ENCODE measurements at regions not wholly inside any gene's neighbourhood (a gene's known extent, or its start where the extent isn't known, plus 50 kb on each side); places are given as distances from the start of the nearest gene placed in this dataset.

DNA sequence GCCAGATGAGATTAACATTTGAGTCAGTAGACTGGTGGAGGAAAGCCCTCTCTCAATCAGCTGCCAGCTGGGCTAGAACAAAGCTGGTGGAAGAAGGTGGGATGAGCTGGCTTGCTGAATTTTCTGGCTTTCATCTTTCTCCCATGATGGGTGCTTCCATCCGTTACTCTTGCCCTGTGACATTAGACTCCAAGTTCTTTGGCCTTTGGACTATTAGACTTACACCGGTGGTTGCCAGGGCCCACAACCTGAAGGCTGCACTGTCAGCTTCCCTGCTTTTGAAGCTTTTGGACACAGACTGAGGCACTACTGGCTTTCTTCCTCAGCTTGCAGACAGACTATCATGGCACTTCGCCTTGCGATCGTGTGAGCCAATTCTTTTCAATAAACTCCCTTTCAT is 642.7 kb downstream of the TAF11L14 start:
- TF ChIP-seq EZH2 (IDR thresholded peaks at IDR 0.05; ENCODE audit: low read length, missing control alignments) = no peak
- TF ChIP-seq, protein P1, sequence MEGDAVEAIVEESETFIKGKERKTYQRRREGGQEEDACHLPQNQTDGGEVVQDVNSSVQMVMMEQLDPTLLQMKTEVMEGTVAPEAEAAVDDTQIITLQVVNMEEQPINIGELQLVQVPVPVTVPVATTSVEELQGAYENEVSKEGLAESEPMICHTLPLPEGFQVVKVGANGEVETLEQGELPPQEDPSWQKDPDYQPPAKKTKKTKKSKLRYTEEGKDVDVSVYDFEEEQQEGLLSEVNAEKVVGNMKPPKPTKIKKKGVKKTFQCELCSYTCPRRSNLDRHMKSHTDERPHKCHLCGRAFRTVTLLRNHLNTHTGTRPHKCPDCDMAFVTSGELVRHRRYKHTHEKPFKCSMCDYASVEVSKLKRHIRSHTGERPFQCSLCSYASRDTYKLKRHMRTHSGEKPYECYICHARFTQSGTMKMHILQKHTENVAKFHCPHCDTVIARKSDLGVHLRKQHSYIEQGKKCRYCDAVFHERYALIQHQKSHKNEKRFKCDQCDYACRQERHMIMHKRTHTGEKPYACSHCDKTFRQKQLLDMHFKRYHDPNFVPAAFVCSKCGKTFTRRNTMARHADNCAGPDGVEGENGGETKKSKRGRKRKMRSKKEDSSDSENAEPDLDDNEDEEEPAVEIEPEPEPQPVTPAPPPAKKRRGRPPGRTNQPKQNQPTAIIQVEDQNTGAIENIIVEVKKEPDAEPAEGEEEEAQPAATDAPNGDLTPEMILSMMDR (conservative IDR thresholded peaks at IDR 0.05 in 1 of 2, IDR thresholded peaks at IDR 0.05 in 1 of 2; ENCODE audit: low read depth in 1 of 2, low read length in 2 of 2) = no peak

DNA sequence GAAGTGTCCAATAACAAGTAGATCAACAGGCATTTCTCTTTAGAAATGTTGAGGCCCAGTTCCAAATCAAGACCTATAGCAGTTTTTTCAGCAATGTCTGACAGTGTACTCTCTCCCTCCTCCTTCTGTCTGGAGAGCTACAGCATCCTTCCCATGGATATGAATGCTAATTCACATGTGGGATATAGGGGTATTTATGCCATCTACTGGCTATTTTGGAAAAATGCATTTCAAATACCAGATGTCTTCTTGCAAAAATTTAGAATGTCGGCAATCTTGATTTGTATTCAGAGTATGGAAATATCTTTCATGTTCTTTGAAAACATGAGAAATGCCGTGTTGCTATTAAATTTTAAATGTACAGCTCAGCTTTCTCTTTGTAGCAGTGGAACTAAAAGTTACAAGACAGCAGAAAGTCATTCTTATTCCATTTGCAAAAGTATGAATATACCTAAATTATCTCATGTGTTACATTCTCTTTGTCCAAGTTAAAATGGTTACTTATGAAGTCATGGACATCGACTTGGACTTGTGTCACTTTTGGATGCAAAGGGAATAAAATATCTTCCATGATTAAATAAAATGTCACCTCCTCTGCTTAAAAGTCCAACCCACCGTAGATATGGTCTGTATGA is 647.8 kb downstream of the TAF11L14 start:
- TF ChIP-seq EZH2 (IDR thresholded peaks at IDR 0.05; ENCODE audit: low read length, missing control alignments) = no peak
- TF ChIP-seq, protein P1 (conservative IDR thresholded peaks at IDR 0.05 in 1 of 2, IDR thresholded peaks at IDR 0.05 in 1 of 2; ENCODE audit: low read depth in 1 of 2, low read length in 2 of 2) = peak; percentile 40 to 56
- no peak overlapping the region for H3K27ac ChIP-seq (ENCODE audit: insufficient read depth, low read length)
- H4K20me1 ChIP-seq (ENCODE audit: control insufficient read depth, extremely low read depth, insufficient read depth, low read length) = no peaks in the 10 kb centered on the region
- peak; percentile 59 to 75 for DNase-seq (ENCODE audit: low read depth in 2 of 2)
- no peaks in the 10 kb centered on the region for H3K79me2 ChIP-seq (ENCODE audit: control insufficient read depth, insufficient read depth, low read length)
- no peaks in the 10 kb centered on the region for H3K36me3 ChIP-seq (ENCODE audit: control insufficient read depth, insufficient read depth, low read length)
- H3K4me1 ChIP-seq (ENCODE audit: control insufficient read depth, extremely low read depth, insufficient read depth, low read length) = no peaks in the 10 kb centered on the region
- H3K9me3 ChIP-seq (ENCODE audit: control insufficient read depth, insufficient read depth, low read depth, low read length) = no peaks in the 10 kb centered on the region
- no peaks in the 10 kb centered on the region for H3K27me3 ChIP-seq (ENCODE audit: control insufficient read depth, insufficient read depth, low read length)
- no peak overlapping the region for H3K9ac ChIP-seq (ENCODE audit: insufficient read depth, low read length)
- H2AFZ ChIP-seq (ENCODE audit: low read length) = no peak overlapping the region
- no peak overlapping the region for H3K4me3 ChIP-seq (replicated peaks in 1 of 4; ENCODE audit: control extremely low read depth in 1 of 4, insufficient read depth in 1 of 4, low read depth in 3 of 4, low read length in 4 of 4)
- H3K4me2 ChIP-seq (ENCODE audit: extremely low read depth, insufficient read depth, low read length) = no peak overlapping the region

More for the DNA sequence above, 642.7 kb downstream of the TAF11L14 start:
- no peak overlapping the region for H2AFZ ChIP-seq (ENCODE audit: low read length)
- H3K27ac ChIP-seq (ENCODE audit: insufficient read depth, low read length) = no peak overlapping the region
- no peaks in the 10 kb centered on the region for H4K20me1 ChIP-seq (ENCODE audit: control insufficient read depth, extremely low read depth, insufficient read depth, low read length)
- no peaks in the 10 kb centered on the region for H3K79me2 ChIP-seq (ENCODE audit: control insufficient read depth, insufficient read depth, low read length)
- H3K4me3 ChIP-seq (replicated peaks in 1 of 4; ENCODE audit: control extremely low read depth in 1 of 4, insufficient read depth in 1 of 4, low read depth in 3 of 4, low read length in 4 of 4) = no peak overlapping the region
- H3K9ac ChIP-seq (ENCODE audit: insufficient read depth, low read length) = no peak overlapping the region
- no peaks in the 10 kb centered on the region for H3K4me1 ChIP-seq (ENCODE audit: control insufficient read depth, extremely low read depth, insufficient read depth, low read length)
- no peak for DNase-seq (ENCODE audit: low read depth in 2 of 2)
- H3K27me3 ChIP-seq (ENCODE audit: control insufficient read depth, insufficient read depth, low read length) = no peaks in the 10 kb centered on the region
- no peak overlapping the region for H3K4me2 ChIP-seq (ENCODE audit: extremely low read depth, insufficient read depth, low read length)
- no peaks in the 10 kb centered on the region for H3K9me3 ChIP-seq (ENCODE audit: control insufficient read depth, insufficient read depth, low read depth, low read length)
- no peaks in the 10 kb centered on the region for H3K36me3 ChIP-seq (ENCODE audit: control insufficient read depth, insufficient read depth, low read length)

- Histone ChIP-seq H3K36me3 (ENCODE audit: control insufficient read depth, insufficient read depth, low read length) (no peaks in the 10 kb centered on the region), H3K4me2 (ENCODE audit: extremely low read depth, insufficient read depth, low read length) (no peak overlapping the region), H4K20me1 (ENCODE audit: control insufficient read depth, extremely low read depth, insufficient read depth, low read length) (no peaks in the 10 kb centered on the region), H3K79me2 (ENCODE audit: control insufficient read depth, insufficient read depth, low read length) (no peaks in the 10 kb centered on the region), H3K4me3 (replicated peaks in 1 of 4; ENCODE audit: control extremely low read depth in 1 of 4, insufficient read depth in 1 of 4, low read depth in 3 of 4, low read length in 4 of 4) (no peak overlapping the region), H3K9me3 (ENCODE audit: control insufficient read depth, insufficient read depth, low read depth, low read length) (no peaks in the 10 kb centered on the region), H3K27ac (ENCODE audit: insufficient read depth, low read length) (no peak overlapping the region), H3K9ac (ENCODE audit: insufficient read depth, low read length) (no peak overlapping the region), H2AFZ (ENCODE audit: low read length) (no peak overlapping the region), H3K27me3 (ENCODE audit: control insufficient read depth, insufficient read depth, low read length) (no peaks in the 10 kb centered on the region), H3K4me1 (ENCODE audit: control insufficient read depth, extremely low read depth, insufficient read depth, low read length) (no peaks in the 10 kb centered on the region)
- no peak for DNase-seq (ENCODE audit: low read depth in 2 of 2)
- TF ChIP-seq, protein P1 (conservative IDR thresholded peaks at IDR 0.05 in 1 of 2, IDR thresholded peaks at IDR 0.05 in 1 of 2; ENCODE audit: low read depth in 1 of 2, low read length in 2 of 2) = no peak
- no peak for TF ChIP-seq EZH2 (IDR thresholded peaks at IDR 0.05; ENCODE audit: low read length, missing control alignments)
These were observed 651.0 kb downstream of the TAF11L14 start for GRCh38 chr5:18285257-18285656.
